ENCODE measurements at regions not wholly inside any gene's neighbourhood (a gene's known extent, or its start where the extent isn't known, plus 50 kb on each side); places are given as distances from the start of the nearest gene placed in this dataset.

DNA sequence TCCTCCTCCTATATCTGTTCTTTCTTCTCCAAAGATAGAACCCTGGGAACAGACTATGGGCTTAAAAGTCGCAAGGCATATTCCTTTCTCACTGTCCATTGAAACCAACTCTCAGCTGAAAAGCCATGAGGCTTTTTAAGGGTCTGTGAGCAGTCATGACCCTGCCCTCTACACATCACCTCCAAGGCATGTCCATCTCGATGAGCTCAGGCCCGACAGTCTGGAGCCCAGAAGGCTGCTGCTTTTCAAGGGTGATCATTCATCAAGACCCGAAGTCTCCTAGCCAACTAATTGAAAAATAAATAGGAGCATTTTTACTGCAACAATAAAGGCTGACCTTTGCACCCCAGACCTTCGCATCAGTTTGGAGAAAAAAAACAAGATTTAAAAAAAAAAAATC lies 378.8 kb upstream of the NRSN1 start:
- ATAC-seq (ENCODE audit: low FRiP score) = no peak
- no peak for DNase-seq (ENCODE audit: low spot score)
- TF ChIP-seq, protein P1, sequence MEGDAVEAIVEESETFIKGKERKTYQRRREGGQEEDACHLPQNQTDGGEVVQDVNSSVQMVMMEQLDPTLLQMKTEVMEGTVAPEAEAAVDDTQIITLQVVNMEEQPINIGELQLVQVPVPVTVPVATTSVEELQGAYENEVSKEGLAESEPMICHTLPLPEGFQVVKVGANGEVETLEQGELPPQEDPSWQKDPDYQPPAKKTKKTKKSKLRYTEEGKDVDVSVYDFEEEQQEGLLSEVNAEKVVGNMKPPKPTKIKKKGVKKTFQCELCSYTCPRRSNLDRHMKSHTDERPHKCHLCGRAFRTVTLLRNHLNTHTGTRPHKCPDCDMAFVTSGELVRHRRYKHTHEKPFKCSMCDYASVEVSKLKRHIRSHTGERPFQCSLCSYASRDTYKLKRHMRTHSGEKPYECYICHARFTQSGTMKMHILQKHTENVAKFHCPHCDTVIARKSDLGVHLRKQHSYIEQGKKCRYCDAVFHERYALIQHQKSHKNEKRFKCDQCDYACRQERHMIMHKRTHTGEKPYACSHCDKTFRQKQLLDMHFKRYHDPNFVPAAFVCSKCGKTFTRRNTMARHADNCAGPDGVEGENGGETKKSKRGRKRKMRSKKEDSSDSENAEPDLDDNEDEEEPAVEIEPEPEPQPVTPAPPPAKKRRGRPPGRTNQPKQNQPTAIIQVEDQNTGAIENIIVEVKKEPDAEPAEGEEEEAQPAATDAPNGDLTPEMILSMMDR (IDR thresholded peaks at IDR 0.05) = no peak

DNA sequence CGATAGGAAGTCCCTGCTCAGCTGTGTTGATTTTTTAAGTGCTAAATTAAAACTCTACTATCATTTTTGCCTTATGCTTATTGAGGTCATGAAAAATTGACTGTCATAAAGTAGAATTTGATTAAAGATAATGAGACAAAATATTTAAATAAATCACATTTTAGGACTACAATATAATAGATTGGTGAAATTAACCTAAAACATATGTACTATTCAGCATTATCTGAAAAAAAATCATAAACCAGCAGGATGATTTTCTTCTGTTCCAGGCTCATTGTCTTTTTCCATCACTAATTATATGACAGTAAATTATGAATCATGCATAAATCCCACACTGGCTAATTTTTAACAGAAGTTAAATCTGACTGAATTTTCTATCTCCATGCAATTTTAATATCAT lies 373.6 kb upstream of the NRSN1 start:
- DNase-seq (ENCODE audit: low spot score) (no peak), ATAC-seq (ENCODE audit: low FRiP score) (no peak)
- TF ChIP-seq, protein P1 (IDR thresholded peaks at IDR 0.05) = no peak

DNA sequence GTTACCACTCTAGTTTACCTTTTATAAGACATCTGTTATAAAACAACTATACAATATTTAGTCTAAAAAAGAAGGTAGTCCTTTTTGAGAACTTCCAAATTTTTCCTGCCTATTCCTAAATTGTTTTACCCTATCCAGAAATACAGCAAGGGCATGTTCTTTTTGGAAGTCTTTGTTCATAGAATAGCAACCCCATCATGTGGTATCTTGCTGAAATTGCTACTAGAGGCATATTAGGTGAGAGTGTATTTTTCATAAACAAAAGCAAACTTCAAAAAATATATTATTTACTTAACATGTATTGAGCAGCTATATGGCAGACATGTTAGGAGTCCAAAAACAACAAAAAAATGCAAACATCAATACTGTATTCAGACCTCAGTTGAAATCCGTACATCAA lies 371.8 kb upstream of the NRSN1 start:
- DNase-seq (ENCODE audit: low spot score) = no peak
- no peak for ATAC-seq (ENCODE audit: low FRiP score)
- TF ChIP-seq, protein P1 (IDR thresholded peaks at IDR 0.05) = no peak

DNA sequence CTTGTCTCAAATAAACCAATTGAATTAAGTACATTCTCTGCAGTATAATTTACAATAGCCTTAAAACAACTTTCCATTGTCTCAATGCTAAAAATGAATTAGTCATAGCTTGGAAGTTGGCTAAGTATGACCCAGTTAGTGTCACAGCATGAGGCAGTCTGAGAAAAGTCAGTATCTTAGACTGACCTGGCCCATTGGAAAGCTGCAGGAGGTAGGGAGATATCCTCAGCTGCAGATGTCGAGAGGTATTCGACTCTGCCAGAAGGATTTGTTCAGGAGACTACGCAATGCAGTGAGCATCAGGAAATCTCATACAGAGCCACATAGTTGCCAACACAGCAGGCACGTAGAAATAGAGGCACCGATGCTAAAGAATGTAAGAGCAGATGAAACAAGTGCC lies 350.9 kb upstream of the NRSN1 start:
- ATAC-seq (ENCODE audit: low FRiP score) (no peak), DNase-seq (ENCODE audit: low spot score) (no peak)
- TF ChIP-seq, protein P1 (IDR thresholded peaks at IDR 0.05) = no peak

DNA sequence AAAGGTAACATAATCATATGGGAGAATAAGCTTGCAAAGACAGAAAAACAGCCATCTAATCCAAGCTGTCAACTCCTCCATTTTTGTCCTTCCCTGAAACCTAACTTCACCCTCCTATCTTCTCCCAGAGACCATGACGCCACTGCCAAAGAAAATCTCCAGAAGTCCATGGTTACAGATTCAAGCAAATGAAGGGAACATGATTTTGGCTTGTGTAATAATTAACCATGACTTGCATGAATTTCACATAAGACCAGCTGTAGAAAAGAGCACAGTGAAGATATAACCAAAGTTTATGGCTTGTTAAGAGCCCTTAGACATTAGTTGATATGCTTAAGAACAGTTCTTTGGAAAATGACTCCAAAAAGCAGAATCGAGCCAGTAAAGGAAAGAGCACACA lies 342.1 kb upstream of the NRSN1 start:
- ATAC-seq (ENCODE audit: low FRiP score) = no peak

DNA sequence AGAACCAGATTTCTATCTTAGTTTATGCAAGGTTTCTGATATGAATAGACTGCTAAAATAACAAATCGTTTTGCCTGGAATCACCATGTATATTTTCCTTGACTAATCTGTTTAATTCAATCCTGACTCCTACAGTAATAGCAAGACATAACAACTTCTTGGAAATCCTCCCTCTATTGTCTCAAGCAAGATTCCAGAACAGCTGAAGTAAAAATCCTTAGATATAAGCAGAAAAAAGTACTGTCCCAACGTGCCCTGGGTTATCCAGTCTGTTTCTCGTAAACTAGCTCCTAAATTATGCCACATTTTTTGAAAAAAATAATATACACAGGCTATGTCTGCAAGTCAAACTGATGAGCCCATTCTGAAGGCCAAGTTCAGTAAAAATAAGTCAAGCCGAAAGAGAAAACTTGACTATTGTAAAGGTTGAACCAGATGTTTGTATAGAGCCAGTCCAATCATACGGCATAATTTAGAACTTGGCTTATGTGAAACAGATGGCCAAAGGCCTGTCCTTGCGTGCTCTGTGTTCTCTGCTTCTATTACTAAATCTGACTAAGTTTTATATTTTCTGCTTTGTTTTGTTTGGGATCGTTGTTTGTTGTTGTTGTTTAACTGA lies 341.6 kb upstream of the NRSN1 start:
- DNase-seq (ENCODE audit: low spot score) = no peak
- no peak for ATAC-seq (ENCODE audit: low FRiP score)
- TF ChIP-seq, protein P1 (IDR thresholded peaks at IDR 0.05) = no peak

More for the DNA sequence above, 342.1 kb upstream of the NRSN1 start:
- DNase-seq (ENCODE audit: low spot score) = no peak
- TF ChIP-seq, protein P1 (IDR thresholded peaks at IDR 0.05) = no peak

DNA sequence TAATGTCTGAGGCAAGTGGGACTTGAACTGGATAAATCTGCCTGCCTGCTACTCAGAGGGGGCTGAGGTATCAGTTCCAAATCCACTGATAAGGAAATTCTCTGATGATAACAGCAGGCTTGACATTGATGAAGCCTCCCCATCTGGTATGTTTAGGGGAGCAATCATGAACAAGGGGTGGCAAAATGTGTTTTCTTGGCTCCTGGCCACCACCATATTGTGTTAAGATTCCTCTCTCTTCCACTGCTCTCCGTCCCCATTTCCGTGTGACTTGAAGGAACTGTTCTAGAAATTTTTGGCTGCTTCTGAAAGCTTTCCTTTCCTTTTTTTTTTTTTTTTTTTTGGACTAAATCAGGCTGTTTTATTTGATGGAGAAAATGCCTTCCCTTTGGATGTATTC lies 335.3 kb upstream of the NRSN1 start:
- TF ChIP-seq, protein P1 (IDR thresholded peaks at IDR 0.05) = no peak
- DNase-seq (ENCODE audit: low spot score) (no peak), ATAC-seq (ENCODE audit: low FRiP score) (no peak)
